HG02885 (cell line): ENCODE measurements at regions not wholly inside any gene's neighbourhood (a gene's known extent, or its start where the extent isn't known, plus 50 kb on each side); places are given as distances from the start of the nearest gene placed in this dataset.

Source experiments
- ATAC-seq: cut with Tn5 transposase; IDR thresholded peaks from one replicate; pipeline ENCODE4 v1.9.1; 2021; ENCODE audit warnings: mild to moderate bottlenecking; ENCODE audit not compliant: unreplicated experiment, poor library complexity

- ATAC-seq, result no peak
Measured at GRCh38 chr2:208545403-208546042, 138.9 kb downstream of the PTH2R start.

- ATAC-seq, result no peak
Measured at GRCh38 chr2:208546107-208546506, 139.5 kb downstream of the PTH2R start.

- no peak for ATAC-seq
Measured at GRCh38 chr2:208546860-208547650, 140.5 kb downstream of the PTH2R start.

GRCh38 chr2:208548700-208549099, 142.1 kb downstream of the PTH2R start:
- ATAC-seq, result no peak

- no peak for ATAC-seq
Measured at GRCh38 chr2:208549546-208550158, 143.1 kb downstream of the PTH2R start.

- no peak for ATAC-seq
Measured at GRCh38 chr2:208552943-208553342, 146.4 kb downstream of the PTH2R start.

- ATAC-seq, result no peak
Measured at GRCh38 chr2:208556983-208557484, 150.4 kb downstream of the PTH2R start.

- ATAC-seq, result no peak
Measured at GRCh38 chr2:208565690-208566416, 159.3 kb downstream of the PTH2R start.

- ATAC-seq, result no peak
Measured at GRCh38 chr2:208568203-208568602, 161.6 kb downstream of the PTH2R start.

GRCh38 chr2:208570066-208570465, 163.5 kb downstream of the PTH2R start:
- ATAC-seq, result no peak

- ATAC-seq, result no peak
Measured at GRCh38 chr2:208570851-208571763, 164.5 kb downstream of the PTH2R start.

GRCh38 chr2:208571764-208572131, 165.2 kb downstream of the PTH2R start:
- no peak for ATAC-seq

- ATAC-seq, result no peak
Measured at GRCh38 chr2:208573569-208573968, 167.0 kb downstream of the PTH2R start.

GRCh38 chr2:208579678-208580077, 173.1 kb downstream of the PTH2R start:
- ATAC-seq, result no peak

GRCh38 chr2:208584378-208584985, 177.9 kb downstream of the PTH2R start:
- ATAC-seq, result no peak

- ATAC-seq, result no peak
Measured at GRCh38 chr2:208586516-208586915, 179.9 kb downstream of the PTH2R start.

GRCh38 chr2:208594642-208595385, 188.2 kb downstream of the PTH2R start:
- ATAC-seq, result no peak

- no peak for ATAC-seq
Measured at GRCh38 chr2:208595386-208596275, 189.0 kb downstream of the PTH2R start.
